ENCODE measurements at regions not wholly inside any gene's neighbourhood (a gene's known extent, or its start where the extent isn't known, plus 50 kb on each side); places are given as distances from the start of the nearest gene placed in this dataset.

GRCh38 chr6:6524951-6525350 is 63.6 kb upstream of the LY86 start:
- no peak for DNase-seq (ENCODE audit: low read depth in 2 of 2)

- DNase-seq (ENCODE audit: low read depth in 2 of 2): no peak
These were observed 62.6 kb upstream of the LY86 start for GRCh38 chr6:6525933-6526332.

GRCh38 chr6:6529275-6529674 is 59.2 kb upstream of the LY86 start:
- DNase-seq (ENCODE audit: low read depth in 2 of 2): no peak

GRCh38 chr6:6533176-6533575 is 55.3 kb upstream of the LY86 start:
- no peak for DNase-seq (ENCODE audit: low read depth in 2 of 2)

GRCh38 chr6:6534399-6534798 is 54.1 kb upstream of the LY86 start:
- DNase-seq (ENCODE audit: low read depth in 2 of 2): no peak

GRCh38 chr6:6537488-6538260 is 50.8 kb upstream of the LY86 start:
- DNase-seq (ENCODE audit: low read depth in 2 of 2): no peak

GRCh38 chr6:6538261-6538660 is 50.3 kb upstream of the LY86 start:
- no peak for DNase-seq (ENCODE audit: low read depth in 2 of 2)

All from stimulated activated CD8-positive, alpha-beta memory T cell treated with anti-CD3 and anti-CD28 coated beads, Interleukin-2, amount 100 ng/mL, for 48 hours (primary cell).